Heart left ventricle (tissue), 16 donors: ENCODE measurements at regions not wholly inside any gene's neighbourhood (a gene's known extent, or its start where the extent isn't known, plus 50 kb on each side); places are given as distances from the start of the nearest gene placed in this dataset.

Experiments used
- ATAC-seq, 4 donors: fragments of 200-7000 bp; cut with Tn5 transposase; one replicate each; pipeline ENCODE4 v1.9.1; 2020 to 2022; ENCODE audit warnings: moderate library complexity in 4 of 4, mild to moderate bottlenecking in 3 of 4, moderate number of reproducible peaks in 1 of 4
- DNase-seq, 5 donors: peaks; one replicate each; pipeline ENCODE4 v3.0.0-alpha.2; 2020
- H3K27ac ChIP-seq, 12 donors: fragments of 200-600 bp; sonication (generic) in 4 of 12; one replicate each; pipeline versions ENCODE4 v1.5.0 to v1.8.0; 2016 to 2022; ENCODE audit warnings: mild to moderate bottlenecking in 2 of 12
- H3K27me3 ChIP-seq, 9 donors: fragments of 200-600 bp; sonication (generic) in 2 of 9; one replicate each; pipeline versions ENCODE4 v1.5.1 to v1.8.0; 2016 to 2022; ENCODE audit warnings: mild to moderate bottlenecking in 3 of 9
- H3K36me3 ChIP-seq, 9 donors: fragments of 200-600 bp; sonication (generic) in 2 of 9; one replicate each; pipeline versions ENCODE4 v1.5.0 to v1.8.0; 2018 to 2022; ENCODE audit warnings: mild to moderate bottlenecking in 2 of 9
- H3K4me1 ChIP-seq, 12 donors: fragments of 200-600 bp; sonication (generic) in 4 of 12; one replicate each; pipeline versions ENCODE4 v1.5.0 to v1.8.0; 2016 to 2022; ENCODE audit warnings: mild to moderate bottlenecking in 3 of 12
- H3K4me3 ChIP-seq, 12 donors: fragments of 200-600 bp; sonication (generic) in 4 of 12; one replicate each; pipeline versions ENCODE4 v1.5.0 to v1.8.0; 2017 to 2022; ENCODE audit warnings: mild to moderate bottlenecking in 9 of 12, moderate library complexity in 4 of 12
- H3K9me3 ChIP-seq, 12 donors: fragments of 200-600 bp; sonication (generic) in 4 of 12; one replicate each; pipeline versions ENCODE4 v1.5.0 to v1.8.0; 2016 to 2022; ENCODE audit warnings: mild to moderate bottlenecking in 1 of 12
- POLR2A ChIP-seq, 2 donors: fragments of 450-650 bp; IDR thresholded peaks; one replicate each; pipeline ENCODE4 v1.6.1; 2017; ENCODE audit warnings: antibody characterized with exemption in 2 of 2, mild to moderate bottlenecking in 2 of 2, moderate library complexity in 2 of 2
- WGBS, 4 donors: extraction: QIAGEN DNeasy Blood & Tissue Kit in 2 of 4; methylation state at CpG; one replicate each; pipeline versions ENCODE4 v1.1.5 to v1.1.7; 2013 to 2018; 5-methylcytosine and 5-hydroxymethylcytosine counted together
- intact Hi-C, 10 donors: fragments of 100-400 bp; cut with DNase I; formaldehyde crosslinking; loops; one replicate each; pipeline versions ENCODE4 v1.11.1 to v1.14.2; 2022
- TF ChIP-seq, protein P1 (sequence below), 12 donors: fragments of 200-600 bp; sonication (generic) in 4 of 12; IDR thresholded peaks; one replicate each; pipeline versions ENCODE4 v1.5.0 to v1.8.0; 2018 to 2022; ENCODE audit warnings: antibody characterized with exemption in 12 of 12, mild to moderate bottlenecking in 5 of 12
- donor health status: ischemic (EF 13 %, LVEDD 7.1; RV severe dilation, severe dysfunction).
- donor health status: healthy with polysubstance abuse.
- donor health status: DM: no; HTN: yes; CAD: no.
- donor health status: DM: no; HTN: no; CAD: no.
- donor health status: ischemic (EF 25% LVEDD 6.9; RV normal size, moderate dysfunction).
- donor health status: ischemic (EF 25% LVEDD 5.7; RV mildly dilated, moderate dysfunction).
- donor health status: healthy.
- donor health status: DM: yes; HTN: yes; CAD: no.
- donor health status: ischemic (EF 35%, LVEDD 5.7; RV mildly dilated, moderate dysfunction).
- donor health status: nonischemic (EF 11% LVEDD 7.7; RV severe dilation, severe dysfunction).
- donor health status: DM: yes; HTN: yes; CAD: no.
- donor health status: PGD.
- donor health status: ischemic (EF 29% LVEDD 5.4; RV normal size, mild dysfunction).
- donor health status: nonischemic (EF 23%, LVEDD 6.1; RV moderate dilation, normal function).

DNA sequence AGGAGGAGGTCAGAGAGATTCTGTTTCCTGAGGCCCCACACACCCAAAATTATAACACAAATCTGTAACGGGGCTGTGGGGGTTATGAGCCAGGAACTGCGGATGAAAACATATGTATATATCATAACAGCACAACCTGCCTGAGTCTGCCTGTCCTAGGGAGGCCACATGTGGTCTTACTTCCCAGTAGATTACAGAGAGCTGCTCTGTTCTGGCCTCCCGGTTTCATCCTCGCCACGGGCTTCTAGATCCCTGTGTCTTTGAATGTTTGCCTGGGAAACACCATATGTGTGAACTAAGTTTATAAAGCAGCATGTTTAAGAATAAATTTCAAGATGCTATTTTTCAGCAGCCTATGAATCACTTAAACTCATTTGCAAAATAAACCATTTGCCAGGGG, 124.0 kb downstream of the TMEM200C start:
- intact Hi-C loops = no loop called here
- no peak for TF ChIP-seq POLR2A (IDR thresholded peaks at IDR 0.05)
- TF ChIP-seq, protein P1, sequence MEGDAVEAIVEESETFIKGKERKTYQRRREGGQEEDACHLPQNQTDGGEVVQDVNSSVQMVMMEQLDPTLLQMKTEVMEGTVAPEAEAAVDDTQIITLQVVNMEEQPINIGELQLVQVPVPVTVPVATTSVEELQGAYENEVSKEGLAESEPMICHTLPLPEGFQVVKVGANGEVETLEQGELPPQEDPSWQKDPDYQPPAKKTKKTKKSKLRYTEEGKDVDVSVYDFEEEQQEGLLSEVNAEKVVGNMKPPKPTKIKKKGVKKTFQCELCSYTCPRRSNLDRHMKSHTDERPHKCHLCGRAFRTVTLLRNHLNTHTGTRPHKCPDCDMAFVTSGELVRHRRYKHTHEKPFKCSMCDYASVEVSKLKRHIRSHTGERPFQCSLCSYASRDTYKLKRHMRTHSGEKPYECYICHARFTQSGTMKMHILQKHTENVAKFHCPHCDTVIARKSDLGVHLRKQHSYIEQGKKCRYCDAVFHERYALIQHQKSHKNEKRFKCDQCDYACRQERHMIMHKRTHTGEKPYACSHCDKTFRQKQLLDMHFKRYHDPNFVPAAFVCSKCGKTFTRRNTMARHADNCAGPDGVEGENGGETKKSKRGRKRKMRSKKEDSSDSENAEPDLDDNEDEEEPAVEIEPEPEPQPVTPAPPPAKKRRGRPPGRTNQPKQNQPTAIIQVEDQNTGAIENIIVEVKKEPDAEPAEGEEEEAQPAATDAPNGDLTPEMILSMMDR (IDR thresholded peaks at IDR 0.05) = no peak
- WGBS, 4 donors = 86 to 94% (median 89%) methylated on average over 5 of the region's 5 CpGs

DNA sequence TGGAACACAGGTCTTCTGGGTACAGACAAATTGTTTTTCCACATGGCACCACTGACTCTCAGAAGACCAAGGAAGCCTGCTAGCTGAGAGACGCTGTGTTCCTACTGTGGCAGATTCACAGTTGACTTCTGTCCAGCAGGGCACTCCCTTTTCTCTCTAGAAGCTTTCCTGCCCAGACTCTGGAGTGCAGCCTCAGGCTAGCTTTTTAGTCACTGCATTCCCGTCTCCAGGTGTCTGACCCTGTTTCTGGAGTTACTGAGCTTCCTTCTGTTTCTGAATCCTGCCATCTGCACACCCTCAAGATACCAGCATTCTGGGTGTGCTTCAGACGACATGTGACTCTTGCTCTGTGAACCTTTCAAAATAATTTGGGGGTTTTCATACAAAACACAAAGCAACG, 125.1 kb downstream of the TMEM200C start:
- TF ChIP-seq POLR2A (IDR thresholded peaks at IDR 0.05) = no peak
- TF ChIP-seq, protein P1 (IDR thresholded peaks at IDR 0.05) = no peak

More for the DNA sequence above, 124.0 kb downstream of the TMEM200C start:
- peaks cover 0 to 19% (median 0%) of the 10 kb centered on the region in 9 donors for H3K27me3 ChIP-seq
- H3K9me3 ChIP-seq = no peaks in the 10 kb centered on the region
- no peaks in the 10 kb centered on the region for H3K4me1 ChIP-seq
- H3K27ac ChIP-seq = no peak overlapping the region
- ATAC-seq = no peak
- no peak for DNase-seq
- H3K4me3 ChIP-seq = no peak overlapping the region
- no peaks in the 10 kb centered on the region for H3K36me3 ChIP-seq

DNA sequence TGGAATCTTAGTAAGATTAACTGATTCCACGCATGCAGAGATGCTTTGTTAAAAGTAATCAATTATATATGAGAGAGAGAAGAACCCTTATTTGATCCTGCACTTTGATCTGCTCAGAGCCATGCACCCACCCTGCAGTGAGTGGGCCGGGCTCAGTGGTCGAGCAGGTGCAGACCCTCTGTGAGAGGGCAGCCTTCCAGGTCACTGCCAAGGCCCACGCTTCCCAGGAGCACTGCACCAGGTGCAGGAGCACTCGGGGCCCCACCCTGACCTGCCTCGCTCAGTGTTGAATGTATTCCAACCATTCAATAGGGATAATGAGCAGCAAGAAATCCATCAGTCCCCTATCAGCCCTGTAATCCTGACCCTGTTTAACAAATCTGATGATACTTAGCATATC, 126.9 kb downstream of the TMEM200C start:
- Histone ChIP-seq H3K27ac (no peak overlapping the region), H3K27me3 (peaks cover 0 to 19% (median 0%) of the 10 kb centered on the region in 9 donors), H3K36me3 (no peaks in the 10 kb centered on the region), H3K9me3 (no peaks in the 10 kb centered on the region), H3K4me3 (no peak overlapping the region), H3K4me1 (no peaks in the 10 kb centered on the region)
- DNase-seq = no peak
- intact Hi-C loops = no loop called here
- WGBS, 4 donors = 76 to 92% (median 84%) methylated on average over 4 to 6 of the region's 6 CpGs
- TF ChIP-seq POLR2A (IDR thresholded peaks at IDR 0.05) = no peak
- no peak for ATAC-seq

More for the DNA sequence above, 125.1 kb downstream of the TMEM200C start:
- Histone ChIP-seq H3K27ac (no peak overlapping the region), H3K9me3 (no peaks in the 10 kb centered on the region), H3K4me3 (no peak overlapping the region), H3K36me3 (no peaks in the 10 kb centered on the region), H3K27me3 (peaks cover 0 to 19% (median 0%) of the 10 kb centered on the region in 9 donors), H3K4me1 (no peaks in the 10 kb centered on the region)
- ATAC-seq (no peak), DNase-seq (no peak)
- WGBS, 4 donors = 49 to 60% (median 54%) methylated on average over 4 of the region's 4 CpGs
- intact Hi-C loops = no loop called here

- TF ChIP-seq POLR2A (IDR thresholded peaks at IDR 0.05) = no peak
- TF ChIP-seq, protein P1 (IDR thresholded peaks at IDR 0.05) = no peak
- no peaks in the 10 kb centered on the region for H3K36me3 ChIP-seq
- no peaks in the 10 kb centered on the region for H3K4me1 ChIP-seq
- DNase-seq = no peak
- H3K27me3 ChIP-seq = peaks cover 0 to 41% (median 7%) of the 10 kb centered on the region in 9 donors
- no peak overlapping the region for H3K27ac ChIP-seq
- H3K9me3 ChIP-seq = no peaks in the 10 kb centered on the region
- intact Hi-C loops = no loop called here
- WGBS, 4 donors = 28 to 37% (median 32%) methylated on average over 4 of the region's 4 CpGs
- no peak overlapping the region for H3K4me3 ChIP-seq
- ATAC-seq = no peak
Measured at GRCh38 chr18:5759194-5759593, 136.1 kb downstream of the TMEM200C start.

GRCh38 chr18:5756823-5757222, 138.5 kb downstream of the TMEM200C start:
- no peak overlapping the region for H3K4me3 ChIP-seq
- no peak for DNase-seq
- no peak overlapping the region for H3K27ac ChIP-seq
- peaks cover 0 to 41% (median 7%) of the 10 kb centered on the region in 9 donors for H3K27me3 ChIP-seq
- H3K9me3 ChIP-seq = no peaks in the 10 kb centered on the region
- no peaks in the 10 kb centered on the region for H3K36me3 ChIP-seq
- intact Hi-C loops = no loop called here
- H3K4me1 ChIP-seq = no peaks in the 10 kb centered on the region
- ATAC-seq = no peak
- no peak for TF ChIP-seq POLR2A (IDR thresholded peaks at IDR 0.05)
- TF ChIP-seq, protein P1 (IDR thresholded peaks at IDR 0.05) = no peak
- 88 to 94% (median 90%) methylated on average over 6 of the region's 6 CpGs for WGBS, 4 donors
